IPS DF 19.7 (cell line): ENCODE measurements at regions not wholly inside any gene's neighbourhood (a gene's known extent, or its start where the extent isn't known, plus 50 kb on each side); places are given as distances from the start of the nearest gene placed in this dataset.
"Not testable (repeated sequence)": the region's sequence is repeated elsewhere in the genome, so short reads cannot be mapped to it uniquely, and the experiment has no call there.

Experiments used
- DNase-seq: peaks from one replicate; pipeline ENCODE4 v3.0.0-alpha.2; 2013; ENCODE audit warnings: low read depth, low spot score

DNA sequence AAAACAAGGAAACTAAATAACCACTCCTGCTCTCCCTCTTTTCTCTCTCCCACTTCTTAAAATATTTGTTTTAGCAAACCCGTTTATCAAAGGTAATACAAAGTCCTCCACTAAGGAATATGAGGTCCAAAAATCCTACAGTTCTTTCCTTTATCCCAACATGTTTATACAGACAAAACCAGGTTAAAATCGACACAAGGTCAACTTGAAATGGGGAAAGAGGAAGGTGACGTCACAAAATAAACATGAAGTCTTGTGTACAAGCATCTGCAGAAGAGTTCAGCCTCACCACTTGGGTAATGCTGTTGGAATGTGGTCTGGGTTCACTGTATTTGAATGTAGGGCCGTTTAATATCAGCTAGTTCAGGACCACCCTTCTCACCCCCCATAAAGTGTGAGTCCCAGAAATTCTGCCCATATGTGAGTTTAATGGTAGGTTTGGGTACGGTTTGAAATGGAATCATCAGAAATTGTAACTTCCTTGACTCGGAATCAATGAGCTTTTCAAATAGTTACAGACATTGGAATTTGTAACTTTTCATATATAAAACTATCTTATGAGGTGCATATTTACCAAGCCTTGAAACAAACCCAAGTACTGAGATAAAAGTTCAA is 120.0 kb upstream of the SLC38A2 start:
- DNase-seq, result no peak

GRCh38 chr12:46491548-46491947 is 119.0 kb upstream of the SLC38A2 start:
- DNase-seq, result no peak

- no peak for DNase-seq
Measured at GRCh38 chr12:46490635-46491034, 118.1 kb upstream of the SLC38A2 start.

GRCh38 chr12:46489951-46490388 is 117.4 kb upstream of the SLC38A2 start:
- DNase-seq, result no peak

- no peak for DNase-seq
Measured at GRCh38 chr12:46487567-46488131, 115.1 kb upstream of the SLC38A2 start.

GRCh38 chr12:46486588-46486987 is 114.0 kb upstream of the SLC38A2 start:
- no peak for DNase-seq

GRCh38 chr12:46485853-46486252 is 113.3 kb upstream of the SLC38A2 start:
- DNase-seq, result no peak

GRCh38 chr12:46484396-46485061 is 112.0 kb upstream of the SLC38A2 start:
- no peak for DNase-seq

DNA sequence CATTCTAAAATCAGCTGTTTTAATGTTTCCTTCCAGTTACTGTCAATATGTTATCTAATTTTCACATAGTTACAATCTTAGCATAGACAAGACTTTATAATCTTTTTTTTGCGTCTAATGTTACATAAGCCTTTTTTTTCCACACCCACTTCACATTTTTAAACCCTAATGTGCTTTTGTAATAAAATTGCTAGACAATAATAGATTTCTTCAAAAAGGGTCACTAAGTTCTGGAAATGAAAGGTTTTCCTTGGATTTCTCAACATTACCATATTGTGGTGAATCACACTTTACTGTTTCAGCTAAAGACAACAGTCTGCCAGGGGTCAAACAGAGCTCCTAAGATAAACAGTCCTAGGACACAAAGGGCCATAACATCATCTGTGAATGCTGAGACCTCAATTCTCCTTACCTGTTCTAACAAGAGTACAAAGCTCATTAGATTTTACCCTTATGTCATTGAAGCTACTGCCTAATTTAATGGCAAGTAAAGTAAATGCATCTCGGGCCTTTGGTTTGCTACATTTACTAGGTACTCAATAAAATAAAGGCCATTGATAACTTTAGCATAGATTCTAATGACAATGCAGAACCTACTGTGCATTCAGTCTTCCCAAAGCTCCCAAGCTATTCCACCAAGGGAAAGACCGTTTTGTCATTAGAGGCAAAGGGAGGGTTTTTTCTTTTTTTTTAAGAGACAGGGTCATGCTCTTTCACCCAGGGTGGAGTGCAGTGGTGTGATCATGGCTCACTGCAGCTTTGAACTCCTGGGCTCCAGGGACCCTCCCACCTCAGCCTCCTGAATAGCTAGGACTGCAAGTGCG is 111.2 kb upstream of the SLC38A2 start:
- DNase-seq, result no peak

GRCh38 chr12:46480724-46481123 is 108.2 kb upstream of the SLC38A2 start:
- no peak for DNase-seq

DNA sequence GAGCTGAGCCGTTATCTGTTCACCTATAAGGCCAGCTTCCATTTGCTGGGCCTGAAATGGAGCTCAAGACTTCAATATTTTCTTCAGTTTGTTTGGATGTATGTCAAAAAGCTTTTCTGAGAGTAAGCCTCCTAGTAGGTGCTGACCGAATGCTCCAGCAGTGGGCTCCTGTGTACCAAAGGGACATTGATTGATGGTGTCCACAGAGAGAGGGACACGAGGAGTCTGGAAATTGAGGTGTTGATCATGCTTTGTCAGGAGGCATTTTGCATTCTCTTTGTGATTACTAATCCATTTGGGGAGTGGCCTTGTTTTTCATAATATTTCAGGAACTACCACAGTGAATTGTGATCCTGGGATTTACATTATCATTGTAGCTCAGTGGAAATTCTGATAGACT is 107.7 kb upstream of the SLC38A2 start:
- no peak for DNase-seq

GRCh38 chr12:46478123-46478522 is 105.5 kb upstream of the SLC38A2 start:
- no peak for DNase-seq

GRCh38 chr12:46477541-46477940 is 105.0 kb upstream of the SLC38A2 start:
- DNase-seq, result no peak

GRCh38 chr12:46475972-46476645 is 103.5 kb upstream of the SLC38A2 start:
- DNase-seq, result no peak

- not testable (repeated sequence) for DNase-seq
Measured at GRCh38 chr12:46474385-46474784, 101.8 kb upstream of the SLC38A2 start.

GRCh38 chr12:46473634-46474329 is 101.2 kb upstream of the SLC38A2 start:
- DNase-seq, result no peak

DNA sequence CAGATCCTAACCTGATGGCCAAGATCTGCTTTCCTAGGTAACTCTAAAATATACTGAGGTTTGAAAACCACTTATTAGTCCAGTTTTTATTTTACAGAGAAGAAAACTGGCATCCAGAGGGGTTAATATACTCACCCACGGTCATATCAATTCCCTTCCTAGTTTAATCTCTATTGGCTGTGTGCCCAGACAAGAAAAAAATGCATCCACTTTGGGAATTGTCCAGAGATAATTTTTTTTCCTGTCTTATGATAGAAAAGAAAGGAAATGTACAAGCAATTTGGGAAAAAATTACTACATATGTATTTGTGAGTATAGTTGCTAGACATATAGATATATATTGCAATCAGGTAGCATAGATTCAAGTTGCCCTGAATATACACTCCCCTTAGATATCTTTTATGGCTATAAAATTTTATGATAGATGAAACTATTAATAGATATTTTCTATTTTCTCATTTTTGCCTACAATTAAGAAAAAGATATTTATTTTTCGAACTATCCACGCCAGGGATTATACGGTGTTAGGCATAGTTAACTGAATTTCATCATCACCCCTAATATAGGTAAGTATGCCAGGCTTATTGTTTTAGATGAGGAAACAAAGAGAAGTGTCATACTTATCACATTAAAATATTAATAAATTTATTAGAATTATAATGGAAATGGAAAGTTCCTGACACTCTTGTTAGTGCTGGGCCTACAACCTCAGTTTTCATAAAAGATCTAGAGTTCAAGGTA is 100.5 kb upstream of the SLC38A2 start:
- DNase-seq, result no peak

DNA sequence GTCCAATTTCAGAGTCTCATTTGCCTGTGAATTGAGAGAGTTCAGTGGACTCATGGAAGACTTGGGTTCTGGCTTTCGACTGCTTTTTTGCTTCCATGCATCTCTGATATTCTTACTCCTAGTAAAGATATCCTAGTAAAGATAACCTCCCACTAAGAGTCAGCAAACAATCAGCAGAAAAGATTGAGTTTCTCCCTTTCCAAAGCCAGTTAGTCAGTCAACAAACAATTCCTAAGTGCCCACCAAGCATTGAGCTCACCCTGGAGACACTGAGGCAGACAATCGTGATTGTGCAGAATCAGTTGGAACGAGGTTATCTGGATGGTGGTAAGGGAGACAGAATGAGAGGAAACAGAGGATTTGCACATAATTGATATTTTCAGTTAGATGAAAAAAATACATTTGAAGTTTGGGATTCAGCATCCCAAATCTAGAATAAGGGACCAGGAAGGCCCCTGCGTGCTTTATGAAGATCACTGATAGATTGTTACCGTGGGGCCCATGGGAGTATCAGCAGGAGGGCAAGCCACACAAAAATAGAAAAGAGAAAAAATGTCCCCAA is 99.7 kb upstream of the SLC38A2 start:
- DNase-seq, result no peak

DNA sequence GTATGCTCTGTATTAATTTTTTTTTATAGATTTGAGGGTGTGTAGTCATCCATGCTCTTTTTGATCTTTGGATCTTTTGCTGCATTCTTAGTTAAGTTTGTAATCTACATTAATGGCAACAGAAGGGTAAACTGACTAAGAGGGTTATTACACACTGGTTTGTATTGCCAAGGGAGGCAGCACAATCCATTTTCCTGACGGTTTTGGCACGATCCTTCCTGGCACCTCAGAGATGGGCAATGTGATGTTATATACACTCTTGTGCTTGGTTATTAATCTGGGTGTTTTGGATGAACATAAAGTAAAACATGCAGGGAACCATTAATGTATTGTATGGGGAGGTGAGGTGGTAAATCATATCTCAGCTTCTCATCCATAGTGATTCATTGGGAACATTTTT is 98.8 kb upstream of the SLC38A2 start:
- no peak for DNase-seq

DNA sequence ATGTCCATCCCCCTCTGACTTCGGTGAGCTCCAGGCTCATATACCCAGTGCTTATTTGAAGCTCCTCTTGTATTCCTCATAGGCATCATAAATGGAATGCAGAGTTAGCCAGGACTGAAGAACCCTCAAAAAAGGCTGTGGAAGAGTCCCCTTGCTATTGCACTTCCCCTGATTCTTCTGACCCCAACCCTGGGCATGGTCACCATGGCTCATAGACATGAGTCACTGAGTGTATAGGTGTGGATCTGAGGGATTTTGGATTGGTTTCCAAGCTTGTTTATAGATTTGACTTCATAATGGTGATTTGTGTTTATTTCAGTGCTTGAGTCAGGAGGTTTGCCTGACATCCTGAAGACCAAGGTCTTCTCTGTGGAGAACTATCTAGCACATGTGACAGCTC is 98.4 kb upstream of the SLC38A2 start:
- DNase-seq, result no peak
